Stomach (tissue), 4 donors: ENCODE measurements at regions not wholly inside any gene's neighbourhood (a gene's known extent, or its start where the extent isn't known, plus 50 kb on each side); places are given as distances from the start of the nearest gene placed in this dataset.

Experiments used
- EP300 ChIP-seq: sonication (generic); formaldehyde crosslinking; IDR thresholded peaks from one replicate; pipeline ENCODE4 v1.6.1; 2017; ENCODE audit warnings: antibody characterized with exemption
- POLR2A ChIP-seq, 4 donors: fragments of 450-650 bp; IDR thresholded peaks; one replicate each; pipeline ENCODE4 v1.6.1; 2016; ENCODE audit warnings: antibody characterized with exemption in 4 of 4, control low read depth in 2 of 4, mild to moderate bottlenecking in 1 of 4, moderate library complexity in 1 of 4
- POLR2AphosphoS5 ChIP-seq, 3 donors: sonication (generic); formaldehyde crosslinking; IDR thresholded peaks; one replicate each; pipeline ENCODE4 v1.6.1; 2016; ENCODE audit warnings: antibody characterized with exemption in 3 of 3
- TF ChIP-seq, protein P1 (sequence below), 7 experiments: fragments of 450-650 bp in 4 of 7; fragments of 200-600 bp in 3 of 7; sonication (generic) in 3 of 7; IDR thresholded peaks; one replicate each; pipeline ENCODE4 v1.5.1; 2016 to 2019; ENCODE audit warnings: antibody characterized with exemption in 7 of 7, control low read depth in 2 of 7, mild to moderate bottlenecking in 1 of 7

DNA sequence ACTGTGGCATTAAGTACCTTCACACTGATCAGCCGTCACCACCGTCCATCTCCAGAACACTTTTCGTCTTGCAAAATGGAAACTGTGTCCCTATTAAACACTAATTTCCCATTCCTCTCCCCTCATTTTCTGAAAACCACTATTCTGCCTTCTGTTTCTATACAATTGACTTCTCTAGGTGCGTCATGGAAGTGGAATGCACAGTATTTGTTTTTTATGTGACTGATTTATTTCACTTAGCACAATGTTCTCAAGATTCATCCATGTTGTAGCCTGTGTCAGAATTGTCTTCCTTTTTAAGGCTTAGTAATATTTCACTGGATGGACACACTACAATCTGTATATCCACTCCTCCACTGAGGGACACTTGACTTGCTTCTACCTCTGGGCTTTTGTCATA lies 53.8 kb upstream of the PDE10A start:
- TF ChIP-seq, protein P1, sequence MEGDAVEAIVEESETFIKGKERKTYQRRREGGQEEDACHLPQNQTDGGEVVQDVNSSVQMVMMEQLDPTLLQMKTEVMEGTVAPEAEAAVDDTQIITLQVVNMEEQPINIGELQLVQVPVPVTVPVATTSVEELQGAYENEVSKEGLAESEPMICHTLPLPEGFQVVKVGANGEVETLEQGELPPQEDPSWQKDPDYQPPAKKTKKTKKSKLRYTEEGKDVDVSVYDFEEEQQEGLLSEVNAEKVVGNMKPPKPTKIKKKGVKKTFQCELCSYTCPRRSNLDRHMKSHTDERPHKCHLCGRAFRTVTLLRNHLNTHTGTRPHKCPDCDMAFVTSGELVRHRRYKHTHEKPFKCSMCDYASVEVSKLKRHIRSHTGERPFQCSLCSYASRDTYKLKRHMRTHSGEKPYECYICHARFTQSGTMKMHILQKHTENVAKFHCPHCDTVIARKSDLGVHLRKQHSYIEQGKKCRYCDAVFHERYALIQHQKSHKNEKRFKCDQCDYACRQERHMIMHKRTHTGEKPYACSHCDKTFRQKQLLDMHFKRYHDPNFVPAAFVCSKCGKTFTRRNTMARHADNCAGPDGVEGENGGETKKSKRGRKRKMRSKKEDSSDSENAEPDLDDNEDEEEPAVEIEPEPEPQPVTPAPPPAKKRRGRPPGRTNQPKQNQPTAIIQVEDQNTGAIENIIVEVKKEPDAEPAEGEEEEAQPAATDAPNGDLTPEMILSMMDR (IDR thresholded peaks at IDR 0.05): no peak
- TF ChIP-seq POLR2A (IDR thresholded peaks at IDR 0.05): no peak
- TF ChIP-seq EP300: no peak
- no peak for TF ChIP-seq POLR2AphosphoS5 (IDR thresholded peaks at IDR 0.05)
